PC-3 (cell line): ENCODE measurements at regions not wholly inside any gene's neighbourhood (a gene's known extent, or its start where the extent isn't known, plus 50 kb on each side); places are given as distances from the start of the nearest gene placed in this dataset.

Source experiments
- CTCF ChIP-seq: fragments of 300-600 bp; sonication (generic); conservative IDR thresholded peaks from 2 replicates; pipeline ENCODE4 v1.5.1; 2017; ENCODE audit warnings: antibody characterized with exemption, low read depth, mild to moderate bottlenecking, low read length
- EZH2phosphoT487 ChIP-seq: fragments of 300-600 bp; sonication (generic); IDR thresholded peaks from 2 replicates; pipeline ENCODE4 v1.6.1; 2018; ENCODE audit warnings: mild to moderate bottlenecking, antibody characterized with exemption, low read length, borderline replicate concordance

- TF ChIP-seq CTCF (no peak), EZH2phosphoT487 (no peak)
Observed at GRCh38 chr18:73009691-73010090, 141.9 kb upstream of the NETO1 start.
